Right ventricle myocardium superior (tissue), 1 donor: ENCODE measurements at regions not wholly inside any gene's neighbourhood (a gene's known extent, or its start where the extent isn't known, plus 50 kb on each side); places are given as distances from the start of the nearest gene placed in this dataset.
"Not testable (repeated sequence)": the region's sequence is repeated elsewhere in the genome, so short reads cannot be mapped to it uniquely, and the experiment has no call there.

Experiments used
- ATAC-seq: fragments of 200-7000 bp; cut with Tn5 transposase; one replicate; pipeline ENCODE4 v1.9.1; 2020; ENCODE audit warnings: mild to moderate bottlenecking; ENCODE audit not compliant: poor library complexity
- DNase-seq: peaks from one replicate; pipeline ENCODE4 v3.0.0-alpha.2; 2020
- intact Hi-C: fragments of 100-400 bp; cut with DNase I; formaldehyde crosslinking; loops from one replicate; pipeline ENCODE4 v1.11.2; 2022
- donor health status: DM: no; HTN: yes; CAD: no; lungs with severe emphysema.

- DNase-seq (no peak), ATAC-seq (no peak)
- intact Hi-C loops: no loop called here
Observed at GRCh38 chr4:177246641-177247584, 62.8 kb upstream of the NEIL3 start.

GRCh38 chr4:177250056-177250696, 59.5 kb upstream of the NEIL3 start:
- intact Hi-C loops: no loop called here
- peak; percentile 72 for DNase-seq

GRCh38 chr4:177251237-177251636, 58.4 kb upstream of the NEIL3 start:
- intact Hi-C loops: no loop called here
- DNase-seq: no peak
- ATAC-seq: no peak

More at GRCh38 chr4:177250056-177250696, 59.5 kb upstream of the NEIL3 start:
- ATAC-seq: peak; percentile 74

GRCh38 chr4:177255359-177255758, 54.3 kb upstream of the NEIL3 start:
- intact Hi-C loops: no loop called here
- DNase-seq (no peak), ATAC-seq (no peak)

GRCh38 chr4:177256950-177257349, 52.7 kb upstream of the NEIL3 start:
- DNase-seq (no peak), ATAC-seq (no peak)
- intact Hi-C loops: no loop called here

GRCh38 chr4:177259466-177259865, 50.2 kb upstream of the NEIL3 start:
- DNase-seq, intact Hi-C loops, ATAC-seq: not testable (repeated sequence)
